Pulmonary artery endothelial cell (primary cell): ENCODE measurements at regions not wholly inside any gene's neighbourhood (a gene's known extent, or its start where the extent isn't known, plus 50 kb on each side); places are given as distances from the start of the nearest gene placed in this dataset.
"Not testable (repeated sequence)": the region's sequence is repeated elsewhere in the genome, so short reads cannot be mapped to it uniquely, and the experiment has no call there.

Source experiments
- DNase-seq: peaks from one replicate; pipeline ENCODE4 v3.0.0-alpha.2; 2011; ENCODE audit warnings: low read depth, low spot score

DNA sequence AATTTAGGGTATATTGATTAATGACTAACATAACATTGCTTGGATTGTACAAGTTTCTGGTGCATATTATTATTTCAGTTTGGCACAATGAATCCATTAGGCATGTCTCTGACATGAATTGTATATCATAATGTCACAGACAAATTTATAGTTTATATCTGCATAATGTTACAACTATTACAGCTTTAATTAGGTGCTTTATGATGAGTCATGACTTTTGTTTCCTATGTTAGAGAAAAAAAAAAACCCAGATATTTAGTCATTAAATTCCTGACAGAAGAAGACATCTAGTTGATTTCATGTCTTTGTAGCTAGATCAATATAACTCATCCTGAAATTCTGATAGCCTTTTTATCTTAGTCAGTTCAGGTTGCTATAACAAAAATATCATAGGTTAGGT lies 385.7 kb upstream of the EPHA5 start:
- no peak for DNase-seq

DNA sequence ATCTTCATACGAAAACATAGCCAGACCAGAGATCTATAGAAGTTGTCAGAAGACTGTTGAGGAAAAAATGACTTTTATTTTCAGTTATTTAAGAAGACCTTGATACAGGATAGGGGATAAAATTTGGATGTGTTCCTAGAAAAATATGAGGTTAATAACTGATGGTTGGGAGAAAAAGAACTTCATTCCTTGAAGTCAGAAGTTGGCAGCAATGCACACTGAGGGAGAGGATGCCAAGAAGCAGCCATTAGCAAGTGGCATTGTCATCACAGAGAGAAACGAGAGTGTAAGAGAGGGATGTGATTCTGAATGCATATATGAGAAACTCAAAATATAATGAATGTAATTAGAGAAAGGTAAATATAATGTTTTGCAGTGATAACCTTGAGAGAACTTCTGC lies 382.1 kb upstream of the EPHA5 start:
- no peak for DNase-seq

DNA sequence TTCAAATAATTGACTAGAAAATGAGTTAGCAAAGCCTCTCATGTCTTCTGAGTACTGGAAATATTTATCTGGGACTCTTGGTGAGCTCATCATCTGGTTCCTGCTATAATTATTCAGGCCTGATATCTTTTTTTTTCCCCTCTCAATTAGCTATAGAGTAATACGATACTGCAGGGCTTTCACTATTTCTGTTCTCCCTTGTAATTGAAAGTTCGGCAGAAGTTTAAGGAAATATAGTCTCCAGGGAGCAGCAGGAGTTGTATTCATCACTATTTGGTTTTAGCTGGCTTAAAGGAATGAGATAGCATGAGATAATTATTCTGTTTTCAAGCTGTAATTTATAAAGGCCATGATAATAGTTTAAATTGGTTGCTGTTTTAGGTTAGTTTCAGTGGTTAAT lies 378.6 kb upstream of the EPHA5 start:
- DNase-seq = no peak

DNA sequence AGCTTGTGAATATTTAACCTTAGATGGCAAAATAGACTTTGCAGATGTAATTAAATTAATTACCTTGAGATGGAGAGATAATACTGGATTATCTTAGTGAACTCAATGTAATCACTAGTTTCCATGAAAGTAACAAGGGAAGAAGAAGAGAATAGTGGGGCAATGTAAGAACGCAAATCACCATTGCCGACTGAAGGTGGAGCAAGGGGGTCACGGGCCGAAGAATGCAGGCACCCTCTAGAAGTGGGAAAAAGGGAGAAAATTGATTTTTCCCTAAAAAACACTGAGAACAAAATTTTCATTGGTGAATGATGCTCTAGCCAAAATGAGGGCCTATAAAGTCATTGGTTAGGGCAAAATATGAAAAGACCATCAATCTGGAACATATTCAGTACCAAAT lies 375.6 kb upstream of the EPHA5 start:
- no peak for DNase-seq

DNA sequence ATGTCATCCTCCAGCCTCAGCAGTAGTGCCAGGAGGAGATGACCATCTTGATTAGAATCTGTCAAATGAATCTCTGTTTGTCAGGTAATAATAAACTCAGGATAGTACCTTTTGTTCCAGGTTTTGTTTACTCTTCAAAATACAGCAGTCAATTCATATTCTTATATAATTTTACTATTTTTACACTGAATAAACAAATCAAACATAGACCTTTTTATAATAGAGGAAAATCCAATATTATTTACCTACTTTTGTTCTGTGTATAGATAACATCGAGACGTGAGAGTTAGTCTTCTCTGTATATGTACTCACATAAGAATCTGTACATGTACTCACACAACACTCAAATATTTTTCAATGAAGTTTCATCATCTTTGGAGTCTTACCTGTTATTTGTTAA lies 365.4 kb upstream of the EPHA5 start:
- DNase-seq = no peak

DNA sequence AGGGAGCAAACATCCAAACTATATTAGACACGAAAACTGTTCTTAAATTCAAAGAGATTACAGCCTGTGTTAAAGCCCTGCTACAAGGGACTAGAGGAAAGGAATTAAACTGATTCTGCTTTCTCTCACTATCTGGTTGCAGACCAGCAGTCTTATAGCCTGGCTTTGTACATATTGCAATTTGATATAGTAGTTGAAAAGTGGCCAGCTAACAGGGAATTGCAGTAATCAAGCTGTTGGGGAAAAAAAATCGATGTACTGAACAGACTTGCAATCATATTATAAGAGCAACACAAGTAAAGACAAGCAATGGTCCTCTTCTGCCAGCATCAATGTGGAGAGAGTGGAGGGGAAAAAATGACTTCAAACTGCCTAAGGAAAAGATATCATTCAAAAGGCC lies 364.4 kb upstream of the EPHA5 start:
- DNase-seq = no peak

DNA sequence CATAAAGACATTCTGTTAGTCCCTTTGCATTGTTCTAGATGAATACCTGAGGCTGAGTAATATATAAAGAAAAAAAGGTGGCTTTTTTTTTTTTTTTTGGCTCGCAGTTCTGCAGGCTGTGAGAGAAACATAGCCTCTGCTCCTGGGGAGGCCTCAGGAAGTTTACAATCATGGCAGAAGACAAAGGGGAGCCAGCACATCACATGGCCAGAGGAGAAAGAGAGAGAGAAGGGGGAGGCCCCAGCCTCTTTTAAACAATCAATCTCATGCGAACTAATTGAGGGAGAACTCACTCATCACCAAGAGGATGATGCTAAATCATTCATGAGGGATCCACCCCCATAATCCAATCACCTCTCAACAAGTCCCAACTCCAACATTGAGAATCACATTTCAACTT lies 364.0 kb upstream of the EPHA5 start:
- no peak for DNase-seq

DNA sequence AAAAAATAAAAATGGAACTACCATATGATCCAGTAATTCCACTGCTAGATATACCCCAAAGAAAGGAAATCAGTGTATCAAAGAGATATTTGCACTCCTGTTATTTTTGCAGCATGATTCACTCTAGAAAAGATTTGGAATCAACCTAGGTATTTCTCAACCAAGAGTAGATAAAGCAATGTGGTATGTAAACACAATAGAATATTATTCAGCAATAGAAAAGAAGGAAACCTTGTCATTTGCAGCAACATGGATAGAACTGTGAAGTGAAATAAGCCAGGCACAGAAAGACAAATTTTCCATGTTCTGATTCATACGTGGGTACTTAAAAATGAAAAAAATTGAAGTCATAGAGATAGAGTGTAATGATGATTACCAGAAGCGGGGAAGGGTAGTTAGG lies 362.3 kb upstream of the EPHA5 start:
- DNase-seq = no peak

DNA sequence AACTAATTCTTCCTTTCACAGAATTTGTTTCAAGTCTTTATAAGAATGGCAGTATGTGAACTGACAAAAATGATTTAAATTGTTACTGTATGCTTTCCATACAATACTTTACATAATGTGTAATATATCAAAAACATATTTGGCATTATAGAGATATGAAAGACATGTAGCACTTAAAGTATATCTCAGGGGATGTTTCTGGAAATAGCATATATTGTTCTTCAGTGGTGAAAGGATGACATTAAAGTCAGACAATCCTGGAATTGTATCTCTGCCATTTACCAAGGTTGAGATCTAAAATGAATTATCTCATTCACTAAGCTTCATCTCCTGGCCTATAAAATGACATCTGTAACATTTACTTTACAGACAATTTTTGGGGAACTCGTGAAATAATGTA lies 358.4 kb upstream of the EPHA5 start:
- DNase-seq = no peak

DNA sequence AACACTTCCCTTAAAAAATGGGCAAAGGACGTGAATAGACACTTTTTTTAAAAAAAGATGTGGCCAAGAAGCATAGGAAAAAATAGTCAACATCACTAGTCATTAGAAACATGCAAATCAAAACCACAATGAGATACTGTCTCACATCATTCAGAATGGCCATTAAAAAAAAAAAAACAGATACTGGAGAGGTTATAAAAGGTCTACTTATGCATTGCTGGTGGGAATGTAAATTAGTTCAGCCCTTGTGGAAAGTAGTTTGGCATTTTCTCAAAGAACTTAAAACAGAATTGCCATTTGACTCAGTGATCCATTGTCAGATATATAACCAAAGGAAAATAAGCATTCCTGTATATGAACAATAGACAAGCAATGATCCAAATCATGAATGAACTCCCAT lies 352.8 kb upstream of the EPHA5 start:
- no peak for DNase-seq

DNA sequence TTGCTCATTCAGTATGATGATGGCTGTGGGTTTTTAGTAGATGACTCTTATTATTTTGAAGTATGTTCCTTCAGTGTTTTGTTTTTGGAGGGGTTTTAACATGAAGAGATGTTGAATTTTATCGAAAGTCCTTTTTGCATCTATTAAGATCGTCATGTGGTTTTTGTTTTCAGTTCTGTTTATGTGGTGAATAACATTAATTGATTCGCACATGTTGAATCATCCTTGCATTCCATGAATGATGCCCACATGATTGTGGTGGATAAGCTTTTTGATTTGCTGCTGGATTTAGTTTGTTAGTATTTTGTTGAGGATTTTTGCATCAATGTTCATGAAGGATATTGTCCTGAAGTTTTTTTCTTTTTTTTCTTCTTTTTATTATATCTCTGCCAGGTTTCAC lies 347.4 kb upstream of the EPHA5 start:
- no peak for DNase-seq

DNA sequence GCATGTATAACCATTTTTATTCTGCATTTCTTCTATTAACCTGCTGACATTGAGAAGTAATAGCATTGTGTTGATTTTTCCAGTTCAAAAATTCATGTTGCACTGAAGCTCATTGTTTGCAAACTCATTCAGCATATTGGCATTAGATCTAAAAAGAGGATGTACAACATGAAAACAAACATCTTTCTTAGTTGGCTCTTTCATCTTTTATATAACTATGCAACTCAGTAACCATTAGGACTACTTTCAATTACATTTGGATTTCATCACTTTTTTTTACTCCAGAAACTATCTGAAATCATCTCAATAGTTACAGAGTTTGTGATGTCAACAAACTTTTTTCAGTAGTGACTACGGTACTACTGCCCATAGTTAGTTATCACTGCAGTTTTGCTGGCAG lies 346.0 kb upstream of the EPHA5 start:
- no peak for DNase-seq

DNA sequence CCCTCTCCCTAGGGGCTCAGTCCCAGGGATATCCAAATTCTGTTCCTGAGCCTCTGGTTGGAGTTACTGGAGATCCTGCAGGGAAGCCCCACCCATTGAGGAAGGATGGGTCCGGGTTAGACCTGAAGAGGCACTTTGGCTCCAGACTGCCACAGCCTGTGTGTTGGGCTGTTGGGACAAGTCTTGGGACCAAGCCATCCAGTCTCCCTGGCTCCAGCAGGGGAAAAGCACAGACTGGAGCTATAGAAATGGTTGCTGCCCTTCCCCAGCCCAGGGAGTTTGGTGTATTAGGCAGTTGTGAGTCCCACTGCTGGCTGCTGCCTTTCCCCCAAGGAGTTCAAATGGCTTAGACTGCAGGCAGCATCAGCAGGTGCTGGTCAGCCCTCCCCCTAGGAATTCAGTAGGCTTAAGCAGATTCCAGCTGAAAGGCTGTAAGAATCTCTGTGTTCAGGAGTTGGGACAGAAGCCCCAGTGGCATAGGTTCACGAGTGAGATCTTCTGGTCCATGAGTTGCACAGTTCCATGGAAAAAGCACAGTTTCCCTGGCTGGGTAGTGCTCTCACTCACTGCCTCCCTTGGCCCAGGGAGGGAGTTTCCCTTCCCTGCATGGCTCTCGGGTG lies 344.0 kb upstream of the EPHA5 start:
- no peak for DNase-seq

DNA sequence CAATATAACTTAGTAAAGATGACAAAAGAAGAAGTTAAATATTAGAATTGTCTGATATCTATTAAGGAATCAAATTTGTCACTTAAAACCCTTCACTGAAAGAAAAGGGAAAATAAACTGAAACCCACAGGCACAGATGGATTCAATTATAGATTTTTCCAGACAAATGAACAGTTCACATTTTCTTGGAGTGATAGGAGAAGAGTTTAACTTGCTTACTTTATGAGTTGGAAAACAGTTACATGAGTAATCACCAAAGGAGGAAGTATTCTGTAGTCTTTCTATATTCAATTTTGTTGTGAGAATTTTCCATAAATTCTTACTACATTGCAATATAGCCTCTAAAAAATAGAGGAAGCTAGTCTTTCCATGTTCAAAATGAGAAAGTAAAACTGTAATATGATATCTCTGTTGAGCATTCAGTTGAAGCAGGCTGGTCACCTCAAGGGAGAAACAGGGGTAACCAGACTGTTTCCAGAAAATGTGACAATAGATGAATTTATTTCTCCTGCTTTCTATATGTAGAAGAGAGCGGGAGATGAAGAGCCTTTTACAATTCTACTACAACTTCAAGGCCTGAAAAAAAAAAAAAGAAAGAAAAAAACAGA lies 330.3 kb upstream of the EPHA5 start:
- no peak for DNase-seq

DNA sequence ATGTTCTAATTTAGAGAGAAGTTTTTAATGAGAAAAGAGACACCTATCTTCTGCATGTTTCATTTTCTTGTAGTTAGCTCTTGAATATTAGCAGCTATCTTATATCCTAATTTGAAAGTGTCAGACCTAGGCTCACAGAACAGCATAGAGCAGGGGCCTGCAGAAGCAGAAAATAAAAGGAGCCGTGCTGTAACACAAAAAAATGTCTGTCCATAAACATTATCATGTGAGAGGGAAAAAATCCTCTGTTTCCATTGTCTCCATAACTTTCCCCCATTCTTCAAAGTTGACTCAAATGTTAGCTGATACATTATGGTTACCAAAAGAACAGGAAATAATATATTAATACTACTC lies 329.2 kb upstream of the EPHA5 start:
- no peak for DNase-seq

DNA sequence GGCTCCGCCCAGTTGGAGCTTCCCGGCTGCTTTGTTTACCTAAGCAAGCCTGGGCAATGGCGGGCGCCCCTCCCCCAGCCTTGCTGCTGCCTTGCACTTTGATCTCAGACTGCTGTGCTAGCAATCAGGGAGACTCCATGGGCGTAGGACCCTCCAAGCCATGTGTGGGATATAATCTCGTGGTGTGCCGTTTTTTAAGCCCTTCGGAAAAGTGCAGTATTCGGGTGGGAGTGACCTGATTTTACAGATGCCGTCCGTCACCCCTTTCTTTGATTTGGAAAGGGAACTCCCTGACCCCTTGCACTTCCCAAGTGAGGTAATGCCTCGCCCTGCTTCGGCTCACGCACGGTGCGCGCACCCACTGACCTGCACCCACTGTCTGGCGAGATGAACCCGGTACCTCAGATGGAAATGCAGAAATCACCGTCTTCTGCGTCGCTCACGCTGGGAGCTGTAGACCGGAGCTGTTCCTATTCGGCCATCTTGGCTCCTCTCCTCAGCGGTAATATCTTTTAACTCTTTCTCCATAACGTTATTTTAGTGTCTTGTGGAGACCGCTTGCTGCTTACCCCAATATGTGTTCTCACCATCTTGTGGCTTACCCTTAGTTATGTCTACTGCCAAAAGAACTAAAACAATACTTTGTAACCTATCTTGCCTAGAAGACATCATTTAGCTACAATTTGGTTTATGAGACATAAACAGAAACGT lies 328.7 kb upstream of the EPHA5 start:
- not testable (repeated sequence) for DNase-seq

DNA sequence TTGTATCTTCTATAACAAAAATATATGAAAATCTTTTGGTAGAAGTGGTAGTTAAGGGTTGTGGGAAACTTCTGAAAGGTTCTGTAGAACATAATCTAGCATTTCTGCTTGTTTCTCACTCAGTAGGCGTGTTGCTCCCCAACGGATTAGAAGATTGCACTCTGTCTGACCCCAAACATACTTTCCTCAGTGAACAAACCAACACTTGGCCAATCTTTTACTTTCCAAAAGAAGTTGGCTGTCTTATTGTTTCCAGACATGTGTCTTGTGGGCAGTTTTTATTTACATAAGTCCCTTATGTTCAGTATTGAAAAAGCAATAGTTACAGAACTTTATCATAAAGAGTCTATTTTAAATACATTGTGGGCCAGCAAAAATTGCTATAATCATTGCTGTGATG lies 312.8 kb upstream of the EPHA5 start:
- DNase-seq = no peak

DNA sequence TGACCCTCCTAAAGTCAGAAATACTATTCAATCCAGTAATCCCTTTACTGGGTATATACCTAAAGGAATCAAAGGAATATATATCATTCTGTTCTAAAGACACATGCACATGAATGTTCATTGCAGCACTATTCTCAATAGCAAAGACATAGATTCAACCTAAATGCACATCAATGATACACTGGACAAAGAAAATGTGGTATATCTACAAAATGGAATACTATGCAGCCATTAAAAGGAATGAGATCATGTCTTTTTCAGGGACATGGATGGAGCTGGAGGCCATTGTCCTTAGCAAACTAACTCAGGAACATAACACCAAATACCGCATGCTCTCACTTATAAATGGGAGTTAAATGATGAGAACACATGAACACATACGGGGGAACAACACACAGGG lies 306.0 kb upstream of the EPHA5 start:
- DNase-seq = no peak

DNA sequence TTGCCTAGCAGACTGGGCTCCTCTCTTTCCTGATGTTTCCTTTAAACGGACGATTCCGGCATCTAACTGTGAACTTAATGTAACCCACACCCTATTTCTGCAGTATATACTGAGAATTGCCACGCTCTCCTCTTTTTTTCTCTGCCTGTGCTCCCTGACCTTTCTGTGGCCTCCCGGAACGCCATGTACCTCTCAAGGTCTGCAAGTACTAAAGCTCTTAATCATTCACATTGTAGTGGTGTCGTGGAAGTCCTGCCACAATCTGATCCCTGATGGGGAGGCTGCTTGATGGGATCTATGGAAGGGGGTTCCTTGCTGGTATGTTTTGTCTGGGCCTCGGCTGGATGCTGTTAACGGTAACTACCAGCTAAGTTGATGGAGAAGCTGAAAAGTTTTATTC lies 302.9 kb upstream of the EPHA5 start:
- DNase-seq = no peak

DNA sequence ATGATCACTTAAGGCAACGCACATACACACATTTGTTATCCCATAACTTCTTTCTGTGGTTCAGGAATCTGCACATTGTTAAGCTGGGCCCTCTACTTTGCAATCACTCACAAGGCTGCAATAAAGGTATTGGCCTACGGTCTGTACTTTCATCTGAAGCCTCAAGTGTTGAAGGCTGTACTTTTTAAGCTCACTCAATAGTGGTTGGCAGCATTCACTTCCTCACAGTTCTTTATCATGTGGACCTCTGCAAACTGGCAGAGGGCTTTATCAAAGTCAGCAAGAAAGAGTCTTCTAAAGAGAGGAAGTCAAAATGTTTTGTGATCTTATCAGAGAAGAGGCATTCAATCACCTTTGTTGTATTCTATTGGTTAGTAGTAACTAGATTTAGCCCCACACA lies 301.4 kb upstream of the EPHA5 start:
- DNase-seq = no peak

DNA sequence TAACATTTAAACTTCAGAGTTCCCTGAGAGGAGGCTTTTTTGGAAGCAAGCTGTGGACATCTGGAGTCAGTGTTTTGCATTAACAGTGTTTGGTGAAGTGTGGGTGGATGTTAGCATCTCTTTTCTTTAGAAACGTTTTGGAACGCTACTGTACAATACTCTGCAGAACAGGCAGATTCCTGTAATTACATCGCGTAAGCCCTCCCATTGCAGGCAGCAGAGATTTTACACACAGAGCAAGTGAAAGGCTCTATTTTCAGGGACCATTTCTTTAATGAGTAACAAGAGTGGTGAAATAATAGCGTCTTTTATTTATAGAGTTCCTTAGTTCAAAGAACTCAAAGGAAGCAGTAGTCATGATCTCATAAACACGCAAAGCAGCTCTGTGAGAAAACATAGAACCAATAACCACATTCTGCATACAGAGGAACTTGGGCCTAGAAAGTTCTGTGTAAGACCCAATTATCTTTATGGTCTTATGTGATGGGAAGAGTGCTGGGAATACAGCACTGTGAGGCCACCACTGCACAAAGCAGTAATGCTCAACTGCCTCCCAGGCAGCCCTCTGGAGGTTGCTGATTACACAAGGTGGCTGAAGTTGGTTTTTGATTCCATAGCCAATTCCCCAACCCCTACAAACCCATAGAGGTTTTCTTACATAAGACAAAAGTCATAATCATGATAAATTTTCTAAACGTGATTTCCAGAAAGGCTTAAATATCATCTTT lies 298.7 kb upstream of the EPHA5 start:
- DNase-seq = no peak

DNA sequence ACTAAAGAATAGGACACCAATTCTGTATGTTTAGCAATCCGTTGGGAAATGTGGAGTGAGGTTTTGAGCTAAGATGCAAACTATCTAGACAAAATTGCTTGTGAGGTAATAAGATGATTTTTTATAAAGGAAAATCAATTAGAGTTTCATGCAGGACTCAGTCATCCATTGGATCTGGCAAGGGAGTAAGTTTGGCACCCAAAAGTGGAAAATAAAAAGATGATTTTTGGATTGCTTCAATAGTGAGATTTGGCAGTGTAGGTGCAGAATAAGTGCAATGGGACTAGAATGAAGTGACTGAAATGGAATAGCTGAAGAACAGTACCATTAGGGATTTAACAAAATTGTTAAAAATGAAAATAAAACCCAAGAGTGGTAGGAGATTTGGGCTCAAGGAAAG lies 290.5 kb upstream of the EPHA5 start:
- DNase-seq = no peak

DNA sequence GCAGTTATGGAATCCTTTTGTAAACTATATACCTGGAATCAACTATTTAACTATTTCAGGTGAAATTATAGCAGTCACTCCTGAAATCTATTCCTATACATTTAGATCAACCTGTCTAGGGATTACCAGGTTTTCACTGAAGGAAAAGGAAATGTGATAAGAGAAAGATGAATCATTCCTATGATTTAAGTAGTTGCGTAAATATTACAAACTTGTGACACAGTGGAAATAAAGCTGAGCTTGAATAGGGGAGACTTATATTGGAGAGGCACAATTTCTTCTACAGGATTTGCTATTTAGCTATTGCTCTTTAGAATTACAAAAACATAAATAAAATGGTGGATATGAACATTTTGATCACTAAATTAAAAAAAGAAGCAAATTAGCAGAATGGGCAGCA lies 284.1 kb upstream of the EPHA5 start:
- no peak for DNase-seq
